Left lobe of liver (tissue), 2 donors: ENCODE measurements at regions not wholly inside any gene's neighbourhood (a gene's known extent, or its start where the extent isn't known, plus 50 kb on each side); places are given as distances from the start of the nearest gene placed in this dataset.

Experiments
- ATAC-seq: fragments of 200-7000 bp; cut with Tn5 transposase; one replicate; pipeline ENCODE4 v1.9.1; 2020; ENCODE audit warnings: mild to moderate bottlenecking, moderate library complexity
- DNase-seq: peaks from one replicate; pipeline ENCODE4 v3.0.0-alpha.2; 2020; ENCODE audit warnings: low spot score
- donor health status: DM: no; HTN: no; CAD: no; lungs with moderate emphysema.
- donor health status: DM: no; HTN: yes; CAD: no.

- ATAC-seq (peak; percentile 86), DNase-seq (no peak)
Measured at GRCh38 chr11:115776916-115777315, 272.7 kb upstream of the CADM1 start.

GRCh38 chr11:115775846-115776245, 271.6 kb upstream of the CADM1 start:
- DNase-seq (no peak), ATAC-seq (no peak)

GRCh38 chr11:115774756-115775155, 270.5 kb upstream of the CADM1 start:
- DNase-seq (no peak), ATAC-seq (no peak)

- no peak for ATAC-seq
- DNase-seq = no peak
Measured at GRCh38 chr11:115769891-115770290, 265.7 kb upstream of the CADM1 start.

- DNase-seq (no peak), ATAC-seq (no peak)
Measured at GRCh38 chr11:115767883-115768282, 263.7 kb upstream of the CADM1 start.

GRCh38 chr11:115767047-115767802, 263.0 kb upstream of the CADM1 start:
- DNase-seq (no peak), ATAC-seq (no peak)

- no peak for DNase-seq
- no peak for ATAC-seq
Measured at GRCh38 chr11:115766561-115766960, 262.3 kb upstream of the CADM1 start.

- no peak for ATAC-seq
- DNase-seq = no peak
Measured at GRCh38 chr11:115765803-115766239, 261.6 kb upstream of the CADM1 start.

GRCh38 chr11:115764176-115764575, 260.0 kb upstream of the CADM1 start:
- DNase-seq (no peak), ATAC-seq (no peak)

- no peak for DNase-seq
- ATAC-seq = no peak
Measured at GRCh38 chr11:115761817-115762216, 257.6 kb upstream of the CADM1 start.

GRCh38 chr11:115761348-115761747, 257.1 kb upstream of the CADM1 start:
- DNase-seq (no peak), ATAC-seq (peak; percentile 28)

- DNase-seq (no peak), ATAC-seq (peak; percentile 31)
Measured at GRCh38 chr11:115760461-115761320, 256.5 kb upstream of the CADM1 start.

GRCh38 chr11:115759622-115760460, 255.6 kb upstream of the CADM1 start:
- ATAC-seq (peak; percentile 64), DNase-seq (no peak)

- ATAC-seq = no peak
- DNase-seq = no peak
Measured at GRCh38 chr11:115758011-115758410, 253.8 kb upstream of the CADM1 start.

GRCh38 chr11:115751243-115752015, 247.2 kb upstream of the CADM1 start:
- ATAC-seq (no peak), DNase-seq (no peak)

- DNase-seq = no peak
- no peak for ATAC-seq
Measured at GRCh38 chr11:115745610-115746512, 241.6 kb upstream of the CADM1 start.

- no peak for ATAC-seq
- no peak for DNase-seq
Measured at GRCh38 chr11:115745066-115745465, 240.9 kb upstream of the CADM1 start.

GRCh38 chr11:115743719-115744118, 239.5 kb upstream of the CADM1 start:
- DNase-seq (no peak), ATAC-seq (no peak)

GRCh38 chr11:115741376-115742107, 237.3 kb upstream of the CADM1 start:
- DNase-seq = no peak
- no peak for ATAC-seq
